ENCODE measurements at regions not wholly inside any gene's neighbourhood (a gene's known extent, or its start where the extent isn't known, plus 50 kb on each side); places are given as distances from the start of the nearest gene placed in this dataset.

DNA sequence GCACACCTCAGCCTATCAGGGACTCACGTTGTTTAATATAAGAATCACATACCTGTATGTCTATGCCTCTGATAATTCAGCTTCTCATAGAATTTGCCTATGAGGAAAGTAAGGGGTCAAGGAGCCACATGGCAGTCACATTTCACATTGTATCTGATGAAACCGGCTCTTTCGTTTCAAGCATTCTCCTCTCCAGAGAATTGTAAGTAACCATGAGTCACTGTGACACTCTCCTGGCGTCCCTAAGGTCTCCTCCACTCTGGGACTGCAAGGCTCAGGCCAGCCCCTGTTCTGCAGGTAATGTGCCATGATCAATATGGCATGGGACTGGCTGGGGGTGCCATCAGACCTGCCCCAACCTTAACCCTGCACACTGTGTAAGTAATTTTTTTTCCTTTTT lies 503.3 kb downstream of the COG6 start:
- Histone ChIP-seq H3K27ac (ENCODE audit: low read depth in 2 of 2, low read length in 2 of 2) (no peak overlapping the region), H3K27me3 (ENCODE audit: control insufficient read depth, insufficient read depth, low read length) (no peaks in the 10 kb centered on the region), H3K9ac (ENCODE audit: low read length in 3 of 3) (no peak overlapping the region), H3K4me3 (ENCODE audit: low read length in 3 of 3) (no peak overlapping the region), H3K36me3 (ENCODE audit: control insufficient read depth in 2 of 3, insufficient read depth in 3 of 3, low read length in 3 of 3) (no peaks in the 10 kb centered on the region), H3K9me3 (ENCODE audit: control insufficient read depth in 2 of 3, insufficient read depth in 1 of 3, low read length in 3 of 3) (no peaks in the 10 kb centered on the region), H3K4me1 (ENCODE audit: control insufficient read depth in 2 of 3, insufficient read depth in 2 of 3, low read depth in 1 of 3, low read length in 3 of 3) (no peaks in the 10 kb centered on the region)
- DNase-seq (no peak), FAIRE-seq (no peak)
- TF ChIP-seq, protein P1, sequence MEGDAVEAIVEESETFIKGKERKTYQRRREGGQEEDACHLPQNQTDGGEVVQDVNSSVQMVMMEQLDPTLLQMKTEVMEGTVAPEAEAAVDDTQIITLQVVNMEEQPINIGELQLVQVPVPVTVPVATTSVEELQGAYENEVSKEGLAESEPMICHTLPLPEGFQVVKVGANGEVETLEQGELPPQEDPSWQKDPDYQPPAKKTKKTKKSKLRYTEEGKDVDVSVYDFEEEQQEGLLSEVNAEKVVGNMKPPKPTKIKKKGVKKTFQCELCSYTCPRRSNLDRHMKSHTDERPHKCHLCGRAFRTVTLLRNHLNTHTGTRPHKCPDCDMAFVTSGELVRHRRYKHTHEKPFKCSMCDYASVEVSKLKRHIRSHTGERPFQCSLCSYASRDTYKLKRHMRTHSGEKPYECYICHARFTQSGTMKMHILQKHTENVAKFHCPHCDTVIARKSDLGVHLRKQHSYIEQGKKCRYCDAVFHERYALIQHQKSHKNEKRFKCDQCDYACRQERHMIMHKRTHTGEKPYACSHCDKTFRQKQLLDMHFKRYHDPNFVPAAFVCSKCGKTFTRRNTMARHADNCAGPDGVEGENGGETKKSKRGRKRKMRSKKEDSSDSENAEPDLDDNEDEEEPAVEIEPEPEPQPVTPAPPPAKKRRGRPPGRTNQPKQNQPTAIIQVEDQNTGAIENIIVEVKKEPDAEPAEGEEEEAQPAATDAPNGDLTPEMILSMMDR (IDR thresholded peaks at IDR 0.05; ENCODE audit: borderline replicate concordance, extremely low read depth, insufficient read depth), result no peak
- intact Hi-C loops (cut with DNase I), result no loop called here

DNA sequence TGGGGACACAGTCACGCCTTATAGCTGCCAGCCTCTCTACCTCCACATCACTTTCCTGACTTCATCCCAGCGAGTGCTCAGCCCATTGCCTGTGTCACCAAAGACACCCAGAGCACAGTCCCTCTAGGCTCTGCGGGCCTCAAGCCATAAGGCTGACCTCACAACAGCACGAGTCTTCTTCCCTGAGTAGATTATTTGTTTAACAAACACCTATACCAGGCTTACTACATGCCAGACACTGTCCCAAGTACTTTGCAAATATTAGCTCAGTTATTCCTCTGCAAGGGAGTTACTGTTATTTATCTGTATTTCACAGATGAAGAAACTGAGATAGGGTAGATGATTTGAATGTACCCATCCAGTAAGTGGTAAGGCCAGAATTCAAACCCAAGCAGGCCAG lies 504.3 kb downstream of the COG6 start:
- Histone ChIP-seq H3K9ac (ENCODE audit: low read length in 3 of 3) (no peak overlapping the region), H3K4me1 (ENCODE audit: control insufficient read depth in 2 of 3, insufficient read depth in 2 of 3, low read depth in 1 of 3, low read length in 3 of 3) (no peaks in the 10 kb centered on the region), H3K27ac (ENCODE audit: low read depth in 2 of 2, low read length in 2 of 2) (no peak overlapping the region), H3K4me3 (ENCODE audit: low read length in 3 of 3) (no peak overlapping the region), H3K9me3 (ENCODE audit: control insufficient read depth in 2 of 3, insufficient read depth in 1 of 3, low read length in 3 of 3) (no peaks in the 10 kb centered on the region), H3K36me3 (ENCODE audit: control insufficient read depth in 2 of 3, insufficient read depth in 3 of 3, low read length in 3 of 3) (no peaks in the 10 kb centered on the region), H3K27me3 (ENCODE audit: control insufficient read depth, insufficient read depth, low read length) (no peaks in the 10 kb centered on the region)
- DNase-seq, result no peak
- FAIRE-seq, result no peak
- TF ChIP-seq, protein P1 (IDR thresholded peaks at IDR 0.05; ENCODE audit: borderline replicate concordance, extremely low read depth, insufficient read depth), result no peak
- intact Hi-C loops (cut with DNase I), result no loop called here

DNA sequence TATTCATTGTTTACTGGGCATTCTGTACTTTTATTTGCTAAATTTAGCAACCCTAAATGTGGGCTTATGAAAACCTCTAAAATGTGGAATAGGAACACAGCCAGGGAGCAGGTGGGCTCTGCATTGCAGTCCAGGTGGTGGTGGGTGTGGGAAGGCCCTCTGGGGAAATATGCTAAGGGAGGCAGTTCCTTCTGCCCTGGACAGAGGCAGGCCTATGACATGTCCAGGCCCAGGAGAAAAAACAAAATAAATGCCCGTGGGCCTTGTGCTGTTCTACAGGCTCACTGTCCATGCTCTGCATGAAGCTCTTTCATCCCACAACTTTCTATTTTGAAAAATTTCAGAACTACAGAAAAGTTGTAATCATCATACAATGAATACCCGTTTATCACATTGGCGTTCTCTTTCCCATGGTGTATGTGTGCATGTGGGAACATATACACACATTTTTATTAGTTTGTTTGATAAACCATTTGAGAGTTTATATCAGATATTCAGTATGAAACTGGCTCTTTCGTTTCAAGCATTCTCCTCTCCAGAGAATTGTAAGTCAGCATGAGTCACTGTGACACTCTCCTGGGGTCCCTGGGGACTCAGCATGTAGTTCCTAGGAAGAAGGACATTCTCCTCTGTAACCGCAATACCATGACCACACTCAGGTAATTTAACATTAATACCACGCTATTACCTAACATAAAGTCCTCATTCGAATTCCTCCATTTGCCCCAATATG lies 505.3 kb downstream of the COG6 start:
- intact Hi-C loops (cut with DNase I), result no loop called here
- H3K9ac ChIP-seq (ENCODE audit: low read length in 3 of 3), result no peak overlapping the region
- FAIRE-seq, result no peak
- no peaks in the 10 kb centered on the region for H3K27me3 ChIP-seq (ENCODE audit: control insufficient read depth, insufficient read depth, low read length)
- no peaks in the 10 kb centered on the region for H3K36me3 ChIP-seq (ENCODE audit: control insufficient read depth in 2 of 3, insufficient read depth in 3 of 3, low read length in 3 of 3)
- no peaks in the 10 kb centered on the region for H3K9me3 ChIP-seq (ENCODE audit: control insufficient read depth in 2 of 3, insufficient read depth in 1 of 3, low read length in 3 of 3)
- H3K27ac ChIP-seq (ENCODE audit: low read depth in 2 of 2, low read length in 2 of 2), result no peak overlapping the region
- TF ChIP-seq, protein P1 (IDR thresholded peaks at IDR 0.05; ENCODE audit: borderline replicate concordance, extremely low read depth, insufficient read depth), result no peak
- no peak overlapping the region for H3K4me3 ChIP-seq (ENCODE audit: low read length in 3 of 3)
- DNase-seq, result no peak
- no peaks in the 10 kb centered on the region for H3K4me1 ChIP-seq (ENCODE audit: control insufficient read depth in 2 of 3, insufficient read depth in 2 of 3, low read depth in 1 of 3, low read length in 3 of 3)

DNA sequence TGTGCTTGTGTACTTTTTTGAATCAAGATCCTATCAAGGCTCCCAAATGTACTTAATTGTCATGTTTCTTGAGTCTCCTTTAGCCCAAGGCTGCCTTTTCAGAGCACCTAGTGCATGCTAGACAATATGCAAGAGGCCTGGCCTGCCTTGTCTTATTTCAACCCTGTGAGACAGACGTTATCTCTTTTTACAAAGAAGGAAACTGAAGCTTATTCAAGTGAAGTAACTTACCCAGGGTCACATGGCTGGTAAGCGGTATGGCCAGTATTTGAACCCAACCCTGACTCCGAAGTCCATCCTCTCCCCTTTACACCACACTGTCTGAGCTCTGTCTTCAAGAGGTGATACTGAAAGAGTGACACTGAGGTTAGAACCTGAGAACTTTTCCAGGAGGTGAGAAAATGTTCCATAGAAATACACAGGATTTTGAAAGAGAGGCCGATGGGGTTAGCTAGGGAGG lies 505.1 kb downstream of the FOXO1 start:
- H3K4me1 ChIP-seq (ENCODE audit: control insufficient read depth in 2 of 3, insufficient read depth in 2 of 3, low read depth in 1 of 3, low read length in 3 of 3), result no peaks in the 10 kb centered on the region
- DNase-seq (no peak), FAIRE-seq (no peak)
- no peaks in the 10 kb centered on the region for H3K27me3 ChIP-seq (ENCODE audit: control insufficient read depth, insufficient read depth, low read length)
- intact Hi-C loops (cut with DNase I), result no loop called here
- no peak overlapping the region for H3K9ac ChIP-seq (ENCODE audit: low read length in 3 of 3)
- TF ChIP-seq, protein P1 (IDR thresholded peaks at IDR 0.05; ENCODE audit: borderline replicate concordance, extremely low read depth, insufficient read depth), result no peak
- H3K4me3 ChIP-seq (ENCODE audit: low read length in 3 of 3), result no peak overlapping the region
- no peak overlapping the region for H3K27ac ChIP-seq (ENCODE audit: low read depth in 2 of 2, low read length in 2 of 2)
- no peaks in the 10 kb centered on the region for H3K36me3 ChIP-seq (ENCODE audit: control insufficient read depth in 2 of 3, insufficient read depth in 3 of 3, low read length in 3 of 3)
- H3K9me3 ChIP-seq (ENCODE audit: control insufficient read depth in 2 of 3, insufficient read depth in 1 of 3, low read length in 3 of 3), result no peaks in the 10 kb centered on the region
